Stomach (tissue), 4 donors: ENCODE measurements at regions not wholly inside any gene's neighbourhood (a gene's known extent, or its start where the extent isn't known, plus 50 kb on each side); places are given as distances from the start of the nearest gene placed in this dataset.

Experiments used
- CTCF ChIP-seq, 7 experiments: fragments of 450-650 bp in 4 of 7; fragments of 200-600 bp in 3 of 7; sonication (generic) in 3 of 7; IDR thresholded peaks; one replicate each; pipeline ENCODE4 v1.5.1; 2016 to 2019; ENCODE audit warnings: antibody characterized with exemption in 7 of 7, control low read depth in 2 of 7, mild to moderate bottlenecking in 1 of 7
- POLR2A ChIP-seq, 4 donors: fragments of 450-650 bp; IDR thresholded peaks; one replicate each; pipeline ENCODE4 v1.6.1; 2016; ENCODE audit warnings: antibody characterized with exemption in 4 of 4, control low read depth in 2 of 4, mild to moderate bottlenecking in 1 of 4, moderate library complexity in 1 of 4
- POLR2AphosphoS5 ChIP-seq, 3 donors: sonication (generic); formaldehyde crosslinking; IDR thresholded peaks; one replicate each; pipeline ENCODE4 v1.6.1; 2016; ENCODE audit warnings: antibody characterized with exemption in 3 of 3

GRCh38 chr6:115843945-115844344 is 216.7 kb downstream of the FRK start:
- TF ChIP-seq CTCF (IDR thresholded peaks at IDR 0.05) (no peak), POLR2AphosphoS5 (IDR thresholded peaks at IDR 0.05) (no peak), POLR2A (IDR thresholded peaks at IDR 0.05) (no peak)
